ENCODE measurements at regions not wholly inside any gene's neighbourhood (a gene's known extent, or its start where the extent isn't known, plus 50 kb on each side); places are given as distances from the start of the nearest gene placed in this dataset.

GRCh38 chr9:91138760-91139159, 223.0 kb downstream of the AUH start:
- TF ChIP-seq POLR2A (IDR thresholded peaks at IDR 0.05) (no peak), CTCF (IDR thresholded peaks at IDR 0.05) (no peak)
